NB4 (cell line): ENCODE measurements at regions not wholly inside any gene's neighbourhood (a gene's known extent, or its start where the extent isn't known, plus 50 kb on each side); places are given as distances from the start of the nearest gene placed in this dataset.

Experiments used
- DNase-seq: peaks from one replicate; pipeline ENCODE4 v3.0.0; 2010; ENCODE audit warnings: low read depth
- H3K4me3 ChIP-seq: one replicate; pipeline ENCODE4 v1.5.1; 2011; ENCODE audit warnings: mild to moderate bottlenecking, low read depth, low read length, moderate library complexity
- CTCF ChIP-seq: IDR thresholded peaks from one replicate; pipeline ENCODE4 v1.5.1; 2012; ENCODE audit warnings: low read depth, low read length
- MAX ChIP-seq: IDR thresholded peaks from 2 replicates; pipeline ENCODE4 v1.6.1; 2011; ENCODE audit warnings: low read depth, low read length
- MYC ChIP-seq: IDR thresholded peaks from 2 replicates; pipeline ENCODE4 v1.6.1; 2011; ENCODE audit warnings: low read depth, low read length
- POLR2A ChIP-seq: IDR thresholded peaks from 2 replicates; pipeline ENCODE4 v1.6.1; 2011; ENCODE audit warnings: mild to moderate bottlenecking; ENCODE audit not compliant: insufficient read length; ENCODE audit errors: extremely low read depth

- no peak for DNase-seq
- no peak overlapping the region for H3K4me3 ChIP-seq
- TF ChIP-seq MYC = no peak
- no peak for TF ChIP-seq CTCF
- TF ChIP-seq MAX = no peak
Observed at GRCh38 chr2:200147371-200147770, 159.1 kb upstream of the SPATS2L start.

- no peak for DNase-seq
- no peak overlapping the region for H3K4me3 ChIP-seq
- TF ChIP-seq POLR2A (no peak), MAX (no peak), MYC (no peak), CTCF (no peak)
Observed at GRCh38 chr2:200148366-200148765, 158.1 kb upstream of the SPATS2L start.

GRCh38 chr2:200150411-200151086 is 155.9 kb upstream of the SPATS2L start:
- no peak overlapping the region for H3K4me3 ChIP-seq
- DNase-seq = no peak
- TF ChIP-seq MAX (no peak), MYC (no peak), CTCF (no peak), POLR2A (no peak)

GRCh38 chr2:200155652-200156051 is 150.8 kb upstream of the SPATS2L start:
- DNase-seq = no peak
- no peak overlapping the region for H3K4me3 ChIP-seq
- no peak for TF ChIP-seq POLR2A
- TF ChIP-seq MYC = no peak
- TF ChIP-seq MAX = no peak
- TF ChIP-seq CTCF = no peak

GRCh38 chr2:200156166-200156835 is 150.2 kb upstream of the SPATS2L start:
- peak overlapping the region; percentile 16 for H3K4me3 ChIP-seq
- peak; percentile 38 for DNase-seq
- TF ChIP-seq CTCF (no peak), MYC (no peak), MAX (no peak), POLR2A (no peak)
